AG08395 (cell line): ENCODE measurements at regions not wholly inside any gene's neighbourhood (a gene's known extent, or its start where the extent isn't known, plus 50 kb on each side); places are given as distances from the start of the nearest gene placed in this dataset.
"Not testable (repeated sequence)": the region's sequence is repeated elsewhere in the genome, so short reads cannot be mapped to it uniquely, and the experiment has no call there.

ENCODE experiments used
- DNase-seq: peaks from one replicate; pipeline ENCODE4 v3.0.0; 2012; ENCODE audit warnings: mixed read lengths, low spot score

GRCh38 chr6:28768187-28768913 is 155.4 kb downstream of the TRIM27 start:
- DNase-seq: no peak

DNA sequence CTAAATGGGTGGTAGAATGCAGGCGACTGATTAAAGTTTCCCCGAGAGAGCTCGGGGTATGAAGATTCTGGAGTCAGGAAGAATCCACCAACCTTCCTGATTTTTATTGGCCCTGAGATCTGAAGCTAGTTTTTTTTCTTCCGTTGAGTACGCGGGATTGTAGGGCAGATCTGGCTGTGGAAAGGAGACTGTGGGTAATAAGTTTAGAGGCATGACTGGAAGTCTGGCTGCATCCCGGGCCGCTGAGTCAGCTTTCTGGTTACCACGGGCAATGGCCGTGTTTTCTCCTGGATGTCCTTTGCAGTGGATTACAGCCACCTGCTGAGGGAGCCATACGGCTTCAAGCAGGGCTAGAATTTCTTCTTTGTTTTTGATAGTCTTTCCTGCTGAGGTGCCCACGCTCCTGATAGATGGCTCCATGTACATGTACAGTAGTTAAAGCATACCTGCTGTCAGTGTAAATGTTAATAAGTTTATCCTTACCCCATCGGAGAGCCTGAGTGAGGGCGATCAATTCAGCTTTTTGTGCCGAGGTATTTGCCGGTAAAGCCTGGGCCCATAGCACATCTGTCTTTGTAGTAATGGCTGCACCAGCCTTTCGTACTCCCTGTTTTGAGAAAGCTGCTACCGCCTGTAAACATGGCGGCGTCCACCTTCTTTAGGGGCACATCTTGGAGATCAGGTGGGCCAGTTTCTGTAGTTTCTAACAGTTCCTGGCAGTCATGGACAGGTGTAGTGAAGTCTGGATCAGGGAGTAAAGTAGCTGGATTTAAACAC is 154.0 kb downstream of the TRIM27 start:
- DNase-seq: peak; percentile 68

DNA sequence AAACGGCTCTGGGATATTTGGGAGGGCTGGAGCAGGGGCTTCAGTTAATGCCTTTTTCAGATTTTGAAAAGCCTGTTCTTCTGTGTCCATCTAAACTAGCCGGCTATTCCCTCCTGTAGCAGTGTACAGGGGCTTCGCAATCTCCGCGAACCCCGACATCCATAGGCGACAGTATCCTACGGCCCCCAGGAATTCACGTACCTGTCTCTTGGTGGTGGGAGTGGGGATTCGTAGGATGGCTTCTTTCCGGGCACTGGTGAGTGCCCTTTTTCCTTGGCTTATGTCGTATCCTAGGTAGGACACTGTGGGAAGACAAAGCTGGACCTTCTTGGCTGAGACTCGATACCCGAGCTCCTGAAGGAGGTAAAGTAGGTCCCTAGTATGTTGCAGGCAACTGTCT is 153.1 kb downstream of the TRIM27 start:
- no peak for DNase-seq

- no peak for DNase-seq
Measured at GRCh38 chr6:28771401-28772267, 152.2 kb downstream of the TRIM27 start.

- DNase-seq: no peak
Measured at GRCh38 chr6:28772480-28773381, 151.1 kb downstream of the TRIM27 start.

- no peak for DNase-seq
Measured at GRCh38 chr6:28774292-28775051, 149.3 kb downstream of the TRIM27 start.

DNA sequence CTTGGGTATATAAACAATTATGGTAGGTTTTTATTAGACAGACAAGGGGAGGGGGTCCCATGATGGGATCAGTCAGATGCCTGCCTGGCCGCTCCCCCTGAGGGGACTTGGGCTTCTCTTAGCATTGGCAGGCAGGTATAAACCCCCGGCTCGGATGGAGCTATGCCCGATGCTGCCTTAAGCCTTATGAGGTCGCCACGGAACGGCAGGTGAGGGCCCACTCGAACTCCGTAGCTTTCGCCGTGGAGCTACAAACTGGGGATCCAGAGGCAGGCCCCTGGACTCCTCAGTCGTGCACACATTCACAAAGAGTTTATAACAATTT is 148.8 kb downstream of the TRIM27 start:
- DNase-seq: no peak

DNA sequence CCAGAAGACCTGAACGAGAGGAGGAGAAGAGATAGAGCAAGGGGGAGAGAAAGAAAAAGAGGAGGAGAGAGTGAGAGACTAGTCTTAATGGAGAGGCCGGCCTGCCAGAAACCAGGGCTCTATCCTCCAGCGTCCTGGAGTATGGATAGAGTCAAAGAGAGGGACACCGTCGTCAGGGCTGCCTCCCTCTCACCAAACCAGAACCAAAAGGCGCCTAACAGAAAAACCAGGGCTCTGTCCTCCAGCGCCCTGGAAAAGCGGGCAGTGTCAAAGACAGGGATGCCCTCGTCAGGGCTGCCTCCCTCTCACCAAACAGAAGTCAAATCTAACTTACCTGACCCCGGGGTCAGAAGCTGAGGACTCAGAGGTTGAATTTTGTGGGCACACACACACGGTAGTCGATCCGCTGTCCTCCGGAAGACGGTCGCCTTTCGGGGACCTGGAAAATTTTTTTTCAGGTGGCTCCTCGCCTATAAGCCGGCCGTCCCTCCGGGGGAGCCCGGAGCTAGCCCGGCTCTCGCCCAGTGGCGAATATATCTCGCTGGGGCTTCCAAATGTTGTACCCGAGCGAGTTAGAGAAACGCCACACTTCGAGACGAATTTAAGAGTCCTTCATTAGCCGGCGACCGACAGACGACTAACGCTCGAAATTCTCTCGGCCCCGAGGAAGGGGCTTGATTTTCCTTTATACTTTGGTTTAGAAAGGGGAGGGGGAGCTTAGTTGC is 148.2 kb downstream of the TRIM27 start:
- no peak for DNase-seq

GRCh38 chr6:28776269-28777146 is 147.3 kb downstream of the TRIM27 start:
- no peak for DNase-seq

- DNase-seq: no peak
Measured at GRCh38 chr6:28777147-28777461, 146.7 kb downstream of the TRIM27 start.

- no peak for DNase-seq
Measured at GRCh38 chr6:28782113-28782673, 141.6 kb downstream of the TRIM27 start.

DNA sequence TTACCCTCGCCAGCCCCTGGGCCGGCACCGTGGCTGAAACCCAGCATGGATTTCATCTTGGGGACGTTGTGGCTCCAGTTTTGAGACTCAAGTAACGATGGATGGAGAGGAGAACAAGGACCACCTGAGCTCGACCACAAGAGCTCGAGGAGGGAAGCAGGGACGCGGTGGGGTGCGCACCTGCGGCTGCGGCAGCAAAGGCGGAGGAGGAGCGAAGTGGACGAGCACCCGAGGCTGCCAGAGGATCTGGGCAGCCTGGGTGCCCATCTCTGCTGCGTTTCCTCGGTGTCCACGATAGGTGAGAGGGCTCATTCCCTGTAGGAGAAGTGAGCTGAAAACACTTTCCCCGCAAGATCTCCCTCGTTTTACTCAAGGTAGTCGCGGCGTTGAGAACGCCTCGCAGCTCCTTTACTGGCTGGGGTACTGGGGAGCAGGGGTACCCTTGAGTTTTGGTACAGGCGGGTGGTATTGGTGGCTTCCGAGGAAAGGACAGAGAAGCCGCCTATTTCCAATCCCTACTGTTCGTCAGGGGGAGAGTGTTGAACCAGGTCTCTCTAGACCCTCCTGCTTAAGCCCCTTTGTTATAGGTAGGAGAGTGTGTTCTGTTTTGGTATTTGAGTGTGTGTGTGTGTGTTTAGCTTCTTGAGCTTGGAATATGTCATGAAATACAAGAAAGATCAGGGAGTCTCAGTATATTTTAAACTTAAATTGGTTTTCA is 137.7 kb downstream of the TRIM27 start:
- no peak for DNase-seq

- peak; percentile 38 for DNase-seq
Measured at GRCh38 chr6:28789553-28790083, 134.2 kb downstream of the TRIM27 start.

DNA sequence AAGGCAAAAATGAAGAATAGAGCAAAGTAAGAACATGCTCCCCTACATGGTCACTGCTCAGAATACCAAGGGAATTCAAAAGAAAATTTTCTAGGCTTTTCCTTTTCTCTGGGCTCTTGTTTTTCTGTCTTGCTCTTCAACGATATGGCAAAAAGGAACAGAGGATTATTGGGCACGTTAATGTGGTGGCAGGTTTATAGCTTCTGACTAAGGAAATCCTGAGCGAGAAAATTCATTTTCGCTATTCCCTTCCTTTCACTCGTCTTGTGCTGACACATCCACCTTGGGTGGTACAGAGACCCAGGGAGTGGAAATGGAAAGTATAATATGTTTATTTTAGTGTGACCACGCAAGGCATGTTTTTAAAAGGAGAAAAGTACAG is 132.8 kb downstream of the TRIM27 start:
- no peak for DNase-seq

DNA sequence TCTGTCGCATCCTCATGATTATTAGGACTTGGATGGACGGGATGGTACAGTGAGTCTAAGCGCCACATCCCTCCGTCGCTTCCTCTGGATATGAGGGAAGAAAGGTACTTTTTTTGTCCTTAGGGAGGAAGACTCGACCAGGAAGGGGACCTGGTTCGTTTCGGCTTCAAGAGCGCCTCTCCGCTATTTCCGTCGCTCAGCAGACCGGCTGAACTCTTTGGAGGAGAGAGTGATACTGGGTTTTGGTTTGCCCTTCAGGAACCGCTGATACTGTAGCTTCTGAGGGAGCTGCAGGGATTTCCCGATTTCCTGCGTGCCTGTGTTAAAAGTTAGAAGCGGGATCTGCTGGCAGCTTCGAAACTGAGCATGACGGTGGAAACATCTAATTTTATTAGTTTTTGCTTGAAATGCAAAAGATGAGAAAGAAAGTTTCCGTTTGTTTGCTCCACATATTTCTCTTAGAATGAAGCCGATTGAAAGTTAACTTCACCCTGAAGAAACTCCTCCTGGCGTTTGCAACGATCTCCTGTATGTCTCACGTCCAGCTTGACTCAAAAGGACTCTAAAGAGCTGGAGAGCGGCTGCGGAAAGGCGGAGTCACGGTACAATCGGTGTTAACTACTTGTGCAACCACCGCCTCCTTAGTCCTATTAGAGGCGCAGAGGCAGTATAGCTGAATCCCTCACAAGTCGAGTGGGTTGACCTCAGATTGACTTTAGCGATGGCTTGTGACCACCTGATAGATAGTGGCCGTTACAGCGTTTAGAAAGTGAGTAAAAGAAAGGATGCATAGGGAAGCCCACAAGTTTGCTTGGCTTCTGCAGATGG is 129.4 kb downstream of the TRIM27 start:
- peak; percentile 21 for DNase-seq

GRCh38 chr6:28800647-28801046 is 123.1 kb downstream of the TRIM27 start:
- DNase-seq: not testable (repeated sequence)
